ENCODE measurements at regions not wholly inside any gene's neighbourhood (a gene's known extent, or its start where the extent isn't known, plus 50 kb on each side); places are given as distances from the start of the nearest gene placed in this dataset.

DNA sequence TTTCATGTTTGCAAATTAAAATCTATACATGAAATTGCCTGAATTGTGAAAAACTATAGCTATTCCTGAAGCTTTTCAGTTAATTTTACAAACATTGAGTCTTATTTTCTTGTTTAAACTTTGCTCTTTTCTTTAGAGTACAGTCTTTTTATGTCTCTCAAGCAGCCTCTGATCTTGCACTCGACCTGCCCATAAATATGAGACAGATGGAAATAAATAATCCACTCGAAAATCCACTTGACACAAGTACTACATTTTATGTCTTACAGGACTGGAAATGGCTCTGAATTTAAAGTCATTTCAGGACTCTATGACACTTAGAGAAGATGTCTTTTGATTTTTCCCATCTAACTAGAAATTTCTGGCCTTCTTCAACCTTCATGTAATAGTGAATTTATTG, 283.8 kb downstream of the USP25 start:
- DNase-seq (ENCODE audit: low read depth in 2 of 2) = no peak

DNA sequence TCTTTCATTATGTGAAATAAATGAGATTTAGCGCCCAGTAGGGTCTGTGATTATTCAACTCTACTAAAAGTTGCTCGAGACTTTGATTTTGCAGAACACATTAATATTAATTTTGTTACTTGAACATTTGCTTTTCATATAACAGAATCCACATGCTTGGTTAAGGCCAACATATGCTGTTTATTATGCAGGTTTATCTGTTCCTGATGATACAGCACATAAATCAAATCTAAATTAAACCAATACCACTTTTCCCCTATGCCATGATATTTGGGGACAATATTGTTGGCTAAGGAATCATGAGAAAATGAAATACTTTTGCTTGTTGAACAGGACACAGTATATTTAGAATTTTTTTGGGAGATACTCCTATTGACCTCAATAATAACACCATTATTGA, 291.1 kb downstream of the USP25 start:
- DNase-seq (ENCODE audit: low read depth in 2 of 2) = no peak

DNA sequence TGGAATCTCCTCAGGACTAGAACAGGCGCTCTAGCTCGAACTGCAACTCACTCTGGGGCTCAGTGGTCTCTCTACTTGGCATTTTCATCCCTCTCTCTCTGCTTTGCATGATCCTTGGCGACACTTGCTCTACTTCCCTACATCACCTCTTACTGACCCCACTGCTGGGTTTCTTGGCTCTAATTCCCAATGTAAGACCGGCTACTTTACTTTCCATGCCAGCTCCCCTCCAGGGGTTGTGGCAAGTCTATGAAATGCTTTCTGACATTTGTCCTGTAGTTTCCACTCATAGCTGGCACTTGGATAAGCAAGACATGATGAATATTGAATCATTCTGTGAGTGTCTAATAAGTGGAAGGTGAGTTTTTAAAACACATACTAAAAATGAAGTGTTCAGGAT, 292.3 kb downstream of the USP25 start:
- no peak for DNase-seq (ENCODE audit: low read depth in 2 of 2)

DNA sequence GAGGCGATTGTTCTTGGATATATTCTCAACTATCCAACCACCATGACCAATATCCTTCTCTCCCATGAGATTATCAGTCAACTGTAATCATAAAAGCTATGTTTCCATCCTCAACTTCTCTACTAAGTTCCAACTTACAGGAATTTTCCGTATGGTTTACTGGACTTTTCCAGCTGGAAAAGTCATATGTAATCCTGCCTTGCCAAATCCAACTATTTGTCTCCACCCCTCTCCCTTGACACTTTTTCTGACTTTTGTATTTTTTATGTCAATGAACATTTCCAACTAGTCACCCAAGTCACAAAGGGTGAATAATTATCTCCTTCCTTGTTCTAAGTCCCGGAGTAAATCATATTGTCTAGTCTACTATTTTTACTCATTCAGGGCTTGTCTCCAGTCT, 293.1 kb downstream of the USP25 start:
- DNase-seq (ENCODE audit: low read depth in 2 of 2) = no peak

DNA sequence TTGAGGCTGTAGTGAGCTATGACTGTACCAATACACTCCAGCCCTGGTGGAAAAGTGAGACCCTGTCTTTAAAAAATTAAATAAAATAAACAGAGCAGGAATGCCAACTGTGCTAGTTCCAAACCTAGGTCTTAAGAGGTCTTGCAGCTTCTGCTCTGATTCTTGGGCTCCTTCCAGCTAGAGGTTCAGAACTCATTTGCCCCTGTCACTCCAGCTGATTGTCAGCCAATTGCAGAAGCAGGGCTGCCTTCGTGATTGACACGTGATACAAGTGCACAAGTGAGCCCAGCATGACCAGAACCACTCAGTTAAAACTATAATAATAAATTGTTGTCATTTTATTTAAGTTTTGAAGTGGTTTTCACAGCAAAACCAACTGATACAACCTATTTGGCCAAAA, 298.4 kb downstream of the USP25 start:
- DNase-seq (ENCODE audit: low read depth in 2 of 2) = no peak

DNA sequence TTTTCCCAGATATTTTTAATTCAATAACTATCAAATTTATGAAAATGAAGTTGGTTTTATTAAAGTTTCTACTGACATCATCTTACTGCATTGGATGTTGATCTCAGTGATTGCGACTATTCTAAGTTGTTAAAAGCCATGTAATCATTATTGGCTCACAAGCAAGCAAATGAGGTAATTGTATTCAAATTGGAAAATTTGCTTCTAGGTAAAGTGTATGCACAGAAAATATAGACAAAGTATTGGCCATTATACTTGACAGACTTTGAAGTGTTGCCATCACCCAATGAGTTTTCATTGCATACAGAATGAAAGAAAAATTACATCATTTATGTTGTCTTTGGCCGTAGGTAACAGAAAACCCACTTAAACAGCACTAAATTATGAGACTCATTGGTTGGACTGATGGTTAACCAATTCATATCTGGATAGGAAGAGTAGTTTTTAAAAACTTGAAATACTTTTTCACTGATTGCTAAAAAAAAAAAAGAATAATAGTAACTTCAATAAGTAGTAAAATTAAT, 299.2 kb downstream of the USP25 start:
- no peak for DNase-seq (ENCODE audit: low read depth in 2 of 2)

DNA sequence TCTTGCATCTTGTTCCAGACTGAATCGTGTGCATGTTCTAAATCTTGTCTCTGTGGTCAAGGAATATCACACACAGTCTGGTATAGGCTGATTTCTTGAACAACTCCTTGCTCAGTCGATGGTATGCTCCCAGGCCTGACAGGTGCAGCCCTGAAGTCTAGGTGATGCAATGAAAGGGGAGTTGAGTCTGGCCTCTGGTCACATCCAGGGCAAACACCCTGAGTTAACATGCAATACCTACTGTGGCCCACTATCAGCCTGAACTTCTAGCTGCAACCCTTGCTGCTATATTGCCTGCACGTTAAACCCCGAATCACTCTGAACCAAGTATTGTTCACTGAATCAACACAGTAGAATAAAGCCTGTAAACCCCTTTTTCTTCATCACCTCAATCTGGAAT, 303.4 kb downstream of the USP25 start:
- no peak for DNase-seq (ENCODE audit: low read depth in 2 of 2)

DNA sequence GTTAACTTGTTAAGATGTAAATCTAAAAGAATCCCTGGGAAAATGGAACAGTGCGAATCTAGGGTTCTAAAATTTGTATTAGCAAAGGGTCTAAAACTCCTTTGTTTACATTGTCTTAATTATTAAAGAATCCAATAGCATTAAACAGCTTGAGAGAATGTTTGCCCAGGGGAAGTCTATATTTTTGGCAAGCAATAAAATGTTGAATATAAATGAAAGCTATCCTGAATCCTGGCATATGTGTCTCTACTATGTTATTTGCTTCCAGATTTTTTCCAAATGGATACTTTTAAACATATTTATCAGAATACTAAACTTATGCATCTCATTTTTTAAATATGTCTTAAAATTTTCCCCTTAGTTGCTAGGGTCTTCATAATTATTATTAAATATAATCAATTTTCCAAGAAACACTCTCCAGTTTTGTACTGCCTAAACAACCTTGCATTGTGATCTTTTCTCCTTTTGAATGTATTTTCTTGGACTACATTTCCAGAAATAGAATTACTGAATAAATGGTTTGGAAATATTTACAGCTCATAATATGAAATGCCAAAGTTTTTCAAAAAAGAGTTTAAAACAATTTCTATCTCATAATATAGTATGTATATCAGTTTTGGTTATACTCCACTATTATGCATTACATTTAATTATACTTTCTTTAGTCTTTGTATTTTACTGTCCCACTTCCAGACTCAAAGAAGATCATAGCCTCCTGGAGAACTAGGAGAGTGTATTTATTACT, 304.8 kb downstream of the USP25 start:
- DNase-seq (ENCODE audit: low read depth in 2 of 2) = no peak

DNA sequence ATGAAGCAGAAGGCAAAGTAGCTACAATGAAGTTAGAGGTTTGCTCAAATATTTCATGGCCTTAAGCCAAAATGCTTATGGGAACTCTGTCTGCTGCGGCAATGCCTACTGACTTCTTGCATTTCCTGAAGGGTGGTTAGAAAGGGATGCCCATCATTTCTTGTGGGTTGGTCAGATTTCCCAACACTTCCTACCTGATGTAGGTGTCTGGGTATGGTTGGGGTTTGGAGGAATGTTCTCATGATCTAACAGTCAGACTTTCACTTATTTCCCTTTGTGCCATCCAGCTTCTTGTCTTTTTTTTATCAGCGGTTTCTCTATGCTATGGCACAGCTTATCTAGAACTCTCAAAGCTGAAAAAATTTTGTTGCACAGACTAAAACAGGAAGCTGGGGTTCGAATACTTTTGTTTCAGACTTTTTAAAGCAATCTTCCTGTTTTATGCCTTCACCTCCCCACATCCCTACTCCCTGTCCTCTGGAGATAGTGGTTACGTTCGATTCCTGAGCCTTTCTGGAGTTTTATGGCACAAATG, 307.7 kb downstream of the USP25 start:
- DNase-seq (ENCODE audit: low read depth in 2 of 2) = no peak

DNA sequence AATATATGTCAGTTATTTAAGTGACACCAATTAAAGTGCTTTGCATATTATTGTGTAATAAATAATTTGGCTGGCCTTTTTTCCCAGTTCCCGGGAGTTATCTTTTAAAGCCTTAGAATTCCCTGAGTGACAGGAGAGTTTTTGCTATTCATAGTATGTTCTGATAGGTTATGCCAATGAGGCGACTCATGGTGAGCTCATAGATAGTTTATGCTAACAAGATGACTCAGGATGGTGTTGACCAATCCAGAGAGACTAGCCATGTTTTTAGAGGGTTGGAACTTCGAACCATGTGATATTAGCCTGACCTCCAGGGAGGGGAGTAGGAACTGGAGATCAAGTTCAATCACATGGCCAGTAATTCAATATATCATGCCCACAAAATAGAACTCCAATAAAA, 310.8 kb downstream of the USP25 start:
- DNase-seq (ENCODE audit: low read depth in 2 of 2) = no peak

DNA sequence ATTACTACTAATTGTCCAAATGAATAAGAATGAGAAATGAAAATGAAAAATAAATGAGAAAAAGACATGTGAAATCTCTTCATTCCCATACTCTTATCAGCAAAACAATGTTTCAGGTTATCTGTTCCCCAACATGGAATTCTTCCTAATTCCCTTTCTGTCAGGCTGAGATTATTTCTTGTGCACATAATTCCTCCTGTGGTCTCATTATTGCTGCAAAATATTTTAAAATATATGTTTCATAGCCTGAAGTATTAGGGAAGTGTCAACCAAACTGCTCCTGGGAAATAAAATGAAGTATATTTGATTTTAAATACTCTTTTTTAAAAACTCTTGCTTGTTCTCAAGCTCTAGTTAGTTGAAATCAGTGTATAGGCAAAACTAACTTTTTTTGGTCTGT, 314.9 kb downstream of the USP25 start:
- no peak for DNase-seq (ENCODE audit: low read depth in 2 of 2)

DNA sequence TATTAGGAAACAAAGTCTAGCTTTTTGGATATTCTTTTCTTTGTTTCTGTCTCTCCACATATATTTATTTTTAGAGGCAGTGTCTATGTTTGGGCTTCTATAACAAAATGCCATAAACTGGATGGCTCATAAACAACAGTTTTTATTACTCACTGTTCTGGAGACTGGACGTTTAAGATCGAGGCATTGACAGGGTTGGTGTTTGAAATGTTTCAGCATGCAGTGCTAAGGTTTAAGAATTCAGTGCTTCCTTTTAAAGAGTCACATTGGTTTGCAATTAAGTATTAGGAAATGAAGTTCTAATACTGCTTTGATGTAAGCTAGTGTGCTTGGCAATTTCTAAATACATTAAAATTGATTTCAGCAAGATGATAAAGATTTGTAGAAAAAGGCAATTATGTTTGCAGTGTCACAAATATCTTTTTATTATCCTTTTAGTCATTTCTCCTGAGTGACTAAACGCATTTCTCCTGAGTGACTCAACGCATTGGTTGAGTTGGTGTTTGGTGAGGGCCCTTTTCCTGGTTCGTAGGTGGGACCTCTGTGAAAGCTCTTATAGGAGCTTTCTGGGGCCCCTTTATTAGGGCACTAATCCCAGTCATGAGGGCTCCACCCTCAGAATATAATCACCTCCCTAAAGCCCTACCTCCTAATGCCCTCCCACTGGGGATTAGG, 317.0 kb downstream of the USP25 start:
- DNase-seq (ENCODE audit: low read depth in 2 of 2) = no peak

DNA sequence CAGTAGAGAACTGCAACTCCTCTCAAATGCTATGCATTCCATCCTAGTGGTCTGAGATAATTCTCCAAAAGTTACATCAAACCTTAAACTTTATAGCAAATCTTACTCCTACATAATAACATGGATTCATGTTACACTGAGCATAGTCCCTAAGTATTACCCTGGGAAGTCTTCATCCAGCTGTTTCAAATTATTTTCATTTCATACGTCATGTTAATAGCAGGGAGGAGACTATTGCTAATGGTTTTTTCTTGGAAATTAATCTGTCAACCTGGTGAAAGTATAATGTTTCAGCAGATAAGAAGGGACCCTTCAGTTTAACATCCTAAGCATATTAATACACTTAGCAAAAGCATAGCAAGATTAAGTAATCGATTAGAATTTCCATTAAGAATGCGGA, 318.1 kb downstream of the USP25 start:
- DNase-seq (ENCODE audit: low read depth in 2 of 2) = no peak

DNA sequence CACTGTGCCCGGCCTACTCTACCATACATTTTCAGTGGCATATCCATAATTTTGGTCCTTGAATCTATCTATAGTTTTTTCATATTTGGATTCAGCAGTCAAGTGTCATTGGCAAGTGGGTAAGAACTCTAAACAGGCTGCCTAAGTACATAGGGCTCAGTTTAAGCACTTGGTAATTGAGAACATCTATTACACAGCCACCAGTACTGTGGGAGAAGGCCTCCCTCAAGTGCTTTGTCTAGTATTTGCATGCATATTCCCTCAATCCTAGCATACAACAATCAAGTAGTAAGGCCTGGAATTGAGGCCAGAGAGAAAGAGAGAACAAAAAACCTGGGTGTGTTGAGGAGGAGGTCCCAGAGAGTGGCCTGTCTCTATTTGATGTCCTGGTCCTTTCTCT, 325.2 kb downstream of the USP25 start:
- no peak for DNase-seq (ENCODE audit: low read depth in 2 of 2)

DNA sequence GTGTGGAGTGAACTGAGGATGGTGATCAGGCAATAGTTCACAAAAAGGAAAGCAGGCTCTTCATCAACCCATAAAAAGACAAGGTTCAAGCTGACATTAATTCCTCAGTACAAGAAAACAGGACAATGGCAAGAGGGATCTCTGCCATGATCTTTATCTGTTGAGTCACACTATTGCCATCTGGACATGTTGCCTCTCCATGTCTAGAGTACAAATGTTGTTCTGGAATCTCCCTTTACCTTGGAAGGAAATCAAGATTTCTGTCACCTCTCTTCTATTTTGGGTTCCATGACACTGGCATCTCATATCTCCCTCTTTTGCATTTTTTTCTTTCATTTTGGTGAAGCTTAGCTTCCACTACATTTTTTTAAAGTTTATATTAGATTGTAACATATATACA, 329.1 kb downstream of the USP25 start:
- DNase-seq (ENCODE audit: low read depth in 2 of 2) = no peak

DNA sequence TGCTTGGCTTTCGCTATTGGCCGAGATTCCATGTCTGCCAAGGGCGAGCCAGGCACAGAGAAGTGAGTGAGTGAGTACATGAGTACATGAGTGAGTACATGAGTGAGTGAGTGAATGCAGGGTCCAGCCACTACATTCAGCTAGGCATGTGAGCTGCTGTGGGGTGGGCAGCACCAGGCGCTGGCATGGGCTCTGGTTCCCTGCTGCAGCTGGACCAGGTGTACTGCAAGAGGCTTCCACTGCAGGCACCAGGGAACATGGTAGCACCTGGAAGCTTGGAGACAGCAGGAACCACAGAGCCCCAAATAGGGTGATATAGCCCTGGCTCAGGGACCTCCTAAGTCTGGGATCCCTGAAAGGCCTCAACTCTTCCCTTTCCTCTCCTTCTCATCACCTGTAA, 330.2 kb downstream of the USP25 start:
- DNase-seq (ENCODE audit: low read depth in 2 of 2) = no peak

DNA sequence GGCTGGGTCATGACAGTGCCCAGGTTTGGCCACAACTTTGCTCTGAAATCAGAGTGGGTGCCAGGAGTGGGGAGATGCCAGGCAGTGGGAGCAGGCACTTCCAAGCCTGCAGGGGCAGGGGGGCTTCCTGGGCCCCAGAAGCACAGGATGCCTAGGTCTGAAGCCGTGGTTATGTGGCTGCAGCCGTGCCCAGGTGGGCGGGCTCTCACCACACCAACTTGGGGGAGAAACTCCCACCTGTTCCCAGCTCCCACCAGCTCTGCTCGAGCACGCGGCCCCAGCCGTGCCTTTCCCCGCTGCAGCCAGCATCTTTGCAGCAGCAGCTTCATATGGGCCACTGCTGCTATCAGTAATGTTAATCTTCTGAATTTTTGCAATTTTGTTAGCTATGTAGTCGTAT, 331.4 kb downstream of the USP25 start:
- DNase-seq (ENCODE audit: low read depth in 2 of 2) = no peak

DNA sequence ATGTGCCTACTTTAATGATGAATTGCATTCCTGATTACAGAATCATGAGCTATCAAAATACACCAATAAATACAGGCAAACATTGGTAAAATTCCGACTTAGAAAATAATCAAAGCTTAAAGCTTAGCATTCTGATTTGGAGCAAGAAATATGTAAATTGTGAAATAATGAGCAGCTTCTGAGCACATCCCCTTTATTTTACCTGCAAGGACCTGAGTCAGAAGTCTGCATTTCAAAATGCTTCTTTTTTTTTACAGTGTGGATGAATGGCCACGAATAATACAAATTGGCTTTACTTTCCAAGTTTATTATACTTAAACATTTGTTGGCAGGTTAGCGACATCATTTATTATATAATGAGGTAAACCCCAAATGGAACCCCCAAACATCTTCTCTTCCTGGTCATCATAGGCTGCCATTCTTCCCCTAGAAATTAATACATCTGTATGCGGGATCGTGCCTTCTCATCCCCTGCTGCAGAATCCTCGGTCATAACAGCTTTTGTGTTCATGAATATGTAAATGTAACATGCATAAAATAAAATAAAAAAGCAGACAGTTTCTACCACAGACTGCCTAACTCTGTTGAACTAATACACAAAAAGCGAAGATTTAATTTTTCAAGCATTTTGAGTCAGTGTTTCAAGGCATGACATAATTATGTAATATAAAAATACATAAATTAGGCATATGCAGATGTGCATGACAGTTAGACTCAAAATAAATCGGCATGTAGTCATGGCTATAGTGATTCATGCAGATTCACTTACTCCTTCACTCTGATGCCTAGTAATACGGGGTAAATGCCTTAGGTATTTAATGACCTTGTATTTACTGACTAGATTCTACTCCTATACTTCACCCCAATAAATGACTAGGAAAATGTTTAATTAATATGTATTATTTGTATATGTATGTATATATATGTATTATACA, 339.7 kb downstream of the USP25 start:
- no peak for DNase-seq (ENCODE audit: low read depth in 2 of 2)

DNA sequence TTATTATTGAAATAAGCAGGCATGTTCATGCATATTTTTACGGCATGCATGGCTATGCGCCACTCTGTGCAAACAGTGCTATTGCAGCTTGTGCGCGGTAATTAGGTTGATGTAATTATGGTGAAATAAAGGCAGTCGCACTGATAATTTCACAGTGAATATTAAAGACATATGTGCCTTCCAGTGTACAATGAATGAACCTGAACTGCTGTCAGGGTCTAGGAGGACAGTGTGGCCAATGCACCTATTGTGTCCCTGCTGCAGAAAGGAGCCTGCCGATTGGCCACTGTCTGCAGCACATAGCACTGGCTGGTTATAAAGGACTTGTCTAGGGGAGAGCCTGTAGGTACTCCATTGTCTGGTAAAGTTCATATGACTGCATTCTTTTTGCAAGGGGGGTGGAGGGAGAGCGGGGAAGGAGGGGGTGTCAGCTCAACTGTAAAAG, 340.4 kb downstream of the USP25 start:
- no peak for DNase-seq (ENCODE audit: low read depth in 2 of 2)

DNA sequence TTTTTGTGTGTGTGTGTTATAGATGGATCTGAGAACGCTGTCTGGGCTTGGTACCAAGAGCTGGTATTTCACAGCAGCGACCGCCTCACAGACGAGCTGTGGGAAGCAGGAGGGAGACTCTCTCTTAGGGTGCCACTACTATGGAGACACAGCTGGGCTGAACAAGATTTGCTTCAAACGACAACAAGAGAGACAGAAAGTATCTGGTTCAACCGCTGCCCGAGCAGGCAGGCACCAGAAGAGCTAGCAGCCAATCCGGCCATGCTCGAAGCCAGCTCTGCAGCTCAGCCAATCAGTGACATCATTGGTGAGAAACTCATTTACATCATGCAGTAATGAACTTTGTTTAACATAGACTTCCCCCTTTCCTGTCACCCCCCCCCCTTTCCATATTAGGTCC, 341.3 kb downstream of the USP25 start:
- no peak for DNase-seq (ENCODE audit: low read depth in 2 of 2)

DNA sequence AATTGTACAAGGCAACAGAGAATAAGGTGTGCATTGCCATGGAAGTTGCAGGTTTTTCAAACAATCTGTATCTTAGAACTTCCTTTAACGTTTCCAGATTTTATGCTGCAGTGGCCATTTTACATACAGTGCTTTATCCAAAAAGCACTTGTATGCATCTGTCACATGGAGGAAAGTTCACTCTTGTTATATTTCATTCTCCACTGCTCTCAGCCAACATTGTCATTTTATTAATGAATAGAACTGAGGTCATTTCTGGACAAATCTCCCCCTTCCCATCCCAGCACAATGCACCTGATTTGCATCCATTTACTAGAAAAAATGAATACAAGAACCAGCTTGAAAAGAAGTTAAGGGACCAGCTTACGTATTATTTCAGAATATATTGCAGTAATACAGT, 342.0 kb downstream of the USP25 start:
- DNase-seq (ENCODE audit: low read depth in 2 of 2) = no peak

DNA sequence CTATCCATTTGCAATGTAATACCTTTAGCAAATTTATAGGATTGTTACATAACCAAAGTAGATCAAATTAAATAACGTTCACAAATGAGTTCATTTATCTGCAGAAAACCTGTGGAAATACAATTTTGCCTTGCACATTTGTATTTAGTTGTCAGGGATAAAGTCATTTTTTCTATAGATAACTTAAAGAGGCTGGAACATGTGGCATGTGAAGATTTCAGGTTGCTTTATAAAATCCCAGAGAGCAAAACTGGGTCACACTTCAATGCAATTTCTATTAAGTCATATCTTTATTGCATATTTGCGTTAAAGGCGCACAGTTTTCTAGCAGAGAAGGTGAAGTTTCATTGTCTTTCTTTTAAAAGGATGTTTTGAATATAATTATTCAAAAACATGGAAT, 342.4 kb downstream of the USP25 start:
- DNase-seq (ENCODE audit: low read depth in 2 of 2) = no peak

All from activated CD4-positive, alpha-beta T cell treated with anti-CD3 and anti-CD28 coated beads for 24 hours (primary cell).